Inflammatory macrophage (primary cell): ENCODE measurements at regions not wholly inside any gene's neighbourhood (a gene's known extent, or its start where the extent isn't known, plus 50 kb on each side); places are given as distances from the start of the nearest gene placed in this dataset.

ENCODE experiments used
- DNase-seq, 2 donors: peaks; one replicate each; pipeline ENCODE4 v3.0.0-alpha.2; 2020 to 2022

DNA sequence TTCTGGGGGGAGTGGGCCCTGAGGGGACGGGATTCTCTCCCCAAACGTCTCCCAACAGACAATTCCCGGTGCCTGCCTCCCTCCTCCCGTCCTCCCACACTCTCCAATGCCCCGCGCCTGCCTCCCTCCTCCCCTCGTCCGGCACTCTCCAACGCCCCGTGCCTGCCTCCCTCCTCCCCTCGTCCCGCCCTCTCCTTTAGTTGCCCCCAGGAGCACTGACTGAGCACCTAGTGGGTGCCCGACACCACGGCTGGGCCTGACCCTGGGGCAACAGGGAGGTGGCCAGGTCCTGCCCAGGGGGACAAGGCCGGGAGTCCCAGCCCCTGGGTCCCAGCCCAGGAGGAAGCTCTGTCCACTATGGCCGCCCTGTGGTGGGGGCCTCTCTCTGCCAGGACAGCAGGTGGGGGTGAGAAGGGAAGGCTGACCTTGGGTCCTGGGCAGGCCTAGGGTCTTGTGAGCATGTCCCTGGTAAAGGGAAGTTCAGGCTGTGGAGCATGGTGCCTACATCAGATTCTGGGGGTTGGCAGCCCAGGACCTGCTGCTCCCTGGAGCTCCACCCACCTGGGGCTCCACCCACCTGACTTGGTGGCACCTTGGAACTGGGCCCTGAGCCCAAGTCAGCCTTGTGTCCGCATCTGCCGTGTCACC lies 942.3 kb downstream of the BRD1 start:
- no peak for DNase-seq

GRCh38 chr22:48884786-48885185 lies 942.9 kb downstream of the BRD1 start:
- DNase-seq, result no peak

- DNase-seq, result no peak
Observed at GRCh38 chr22:48884324-48884723, 943.3 kb downstream of the BRD1 start.

DNA sequence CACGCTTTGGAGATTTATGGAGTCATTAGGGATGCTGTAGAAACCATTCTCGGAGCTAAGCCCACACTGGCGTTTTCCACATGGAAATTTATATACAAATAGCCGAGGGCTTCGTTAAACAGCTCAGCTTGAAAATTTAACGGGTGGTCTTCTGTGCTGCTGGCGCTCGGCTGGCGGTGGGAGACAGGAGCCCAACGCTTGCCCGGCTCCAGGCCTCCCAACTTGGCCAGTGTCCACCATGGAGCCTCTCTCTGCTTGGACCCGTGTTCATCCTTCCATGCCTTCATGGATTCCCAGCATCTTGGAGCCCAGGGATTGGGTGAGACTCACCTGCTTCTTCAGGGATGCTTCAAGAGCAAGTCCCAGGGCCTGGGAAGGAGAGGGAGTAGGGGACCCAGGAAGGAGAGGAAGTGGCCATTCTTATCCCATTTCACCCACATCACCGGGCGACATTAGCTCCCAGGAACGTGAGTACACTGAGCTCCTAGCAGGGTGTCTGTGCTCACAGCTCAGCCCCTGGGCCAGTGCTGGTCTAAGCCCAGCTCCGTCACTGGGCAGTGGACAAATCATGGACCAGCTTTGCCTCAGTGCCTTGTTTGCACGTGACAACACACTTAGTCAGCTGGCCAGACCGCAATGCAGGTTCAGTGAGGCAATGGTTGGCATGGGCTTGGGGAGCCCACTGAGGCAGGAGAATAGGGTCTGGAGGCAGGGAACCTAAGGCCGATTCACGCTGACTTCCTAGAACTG lies 944.3 kb downstream of the BRD1 start:
- DNase-seq, result no peak

GRCh38 chr22:48882636-48883200 lies 945.0 kb downstream of the BRD1 start:
- DNase-seq, result no peak

DNA sequence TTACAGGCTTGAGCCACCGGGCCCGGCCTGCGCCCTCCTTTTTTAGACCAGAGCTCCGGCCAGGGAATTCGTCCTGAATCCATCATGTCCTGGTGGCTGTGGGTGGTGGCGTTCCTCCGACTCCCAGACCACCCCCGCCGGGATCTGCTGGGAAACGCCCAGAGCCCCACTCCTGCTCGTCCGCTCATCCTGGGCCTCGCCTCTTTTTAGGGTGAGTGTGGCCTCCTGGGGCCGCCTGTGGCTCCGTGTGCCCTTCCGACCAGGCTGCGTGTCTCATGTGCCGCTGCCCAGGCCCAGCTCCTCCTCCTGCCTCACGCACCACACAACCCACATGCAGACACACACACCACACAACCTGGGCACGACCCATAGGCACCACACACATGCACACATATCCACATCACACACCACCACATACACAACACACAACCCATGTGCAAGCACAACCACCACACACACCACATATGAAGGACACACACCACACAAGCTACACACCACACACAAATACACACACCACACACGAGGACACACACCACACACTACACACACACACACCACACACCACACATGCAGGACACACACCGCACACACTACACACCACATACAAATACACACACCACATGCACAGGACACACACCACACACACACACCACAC lies 946.2 kb downstream of the BRD1 start:
- DNase-seq, result no peak

DNA sequence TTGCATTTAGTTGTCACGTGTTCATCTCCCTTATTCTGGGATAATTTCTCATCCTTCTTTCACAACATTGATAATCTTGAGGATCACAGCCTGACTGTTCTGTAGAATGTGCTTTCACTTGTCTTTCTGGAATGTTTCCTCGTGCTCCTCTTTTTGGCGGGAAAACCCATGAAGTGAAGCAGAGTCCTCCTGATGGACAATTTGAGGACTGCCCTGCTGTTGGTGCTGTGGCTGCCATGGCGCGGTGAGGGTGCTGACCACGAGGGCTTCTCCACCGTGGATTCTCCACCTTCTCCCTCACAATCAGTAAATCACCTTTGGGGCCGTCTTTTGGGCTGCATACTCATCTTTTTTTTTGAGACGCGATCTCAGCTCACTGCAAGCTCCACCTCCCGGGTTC lies 946.9 kb downstream of the BRD1 start:
- DNase-seq, result no peak

GRCh38 chr22:48876951-48877350 lies 950.7 kb downstream of the BRD1 start:
- no peak for DNase-seq

- DNase-seq, result no peak
Observed at GRCh38 chr22:48874956-48875355, 952.7 kb downstream of the BRD1 start.

DNA sequence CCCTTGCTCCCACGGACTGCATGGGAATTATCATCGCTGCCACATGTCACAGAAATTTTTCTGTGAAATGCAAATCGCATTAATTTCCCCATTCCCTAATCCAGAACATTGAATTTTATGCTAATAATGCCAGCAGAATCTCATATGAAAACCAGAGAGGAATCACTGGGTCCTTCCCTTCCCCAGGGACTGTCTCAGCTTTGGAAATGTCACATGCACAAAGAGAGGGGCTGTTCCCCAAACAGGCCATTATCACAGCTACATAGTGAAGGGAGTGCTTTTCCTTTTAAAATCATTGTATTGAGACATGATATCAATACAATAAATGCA lies 954.5 kb downstream of the BRD1 start:
- DNase-seq, result no peak

- DNase-seq, result no peak
Observed at GRCh38 chr22:48872271-48873190, 955.1 kb downstream of the BRD1 start.

DNA sequence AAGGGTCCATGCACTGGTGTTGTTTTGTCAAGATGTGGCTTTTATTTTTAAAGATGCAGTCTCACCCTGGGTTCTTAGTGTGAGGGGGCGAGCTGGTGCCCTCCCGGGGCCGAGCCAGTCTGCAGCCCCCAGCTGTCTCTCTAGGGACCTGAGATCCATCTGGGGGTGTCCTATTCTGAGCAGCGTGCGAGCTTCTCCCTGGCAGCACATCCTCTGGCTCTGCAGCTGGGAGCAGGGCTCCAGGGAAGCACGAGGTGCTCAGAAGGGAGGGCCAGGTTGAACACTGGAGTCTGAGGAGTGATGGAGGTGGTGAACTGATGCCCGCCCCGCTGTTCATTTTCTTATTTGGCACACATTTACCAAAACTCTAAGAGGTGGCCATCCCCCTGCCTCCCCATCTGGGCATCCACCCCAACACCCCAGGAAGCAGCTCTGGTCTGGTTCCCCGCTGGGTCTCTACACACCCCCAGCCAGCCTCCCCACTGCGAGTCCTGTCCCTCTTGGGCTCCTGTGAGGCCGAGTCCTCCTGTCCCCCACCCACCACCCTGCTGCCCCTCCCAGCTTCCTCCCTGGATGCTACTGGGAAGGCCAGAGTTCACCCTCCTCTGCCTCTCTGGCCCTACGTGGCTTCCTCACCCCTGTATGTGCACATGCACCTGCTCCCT lies 956.4 kb downstream of the BRD1 start:
- no peak for DNase-seq

GRCh38 chr22:48870436-48870835 lies 957.2 kb downstream of the BRD1 start:
- no peak for DNase-seq

DNA sequence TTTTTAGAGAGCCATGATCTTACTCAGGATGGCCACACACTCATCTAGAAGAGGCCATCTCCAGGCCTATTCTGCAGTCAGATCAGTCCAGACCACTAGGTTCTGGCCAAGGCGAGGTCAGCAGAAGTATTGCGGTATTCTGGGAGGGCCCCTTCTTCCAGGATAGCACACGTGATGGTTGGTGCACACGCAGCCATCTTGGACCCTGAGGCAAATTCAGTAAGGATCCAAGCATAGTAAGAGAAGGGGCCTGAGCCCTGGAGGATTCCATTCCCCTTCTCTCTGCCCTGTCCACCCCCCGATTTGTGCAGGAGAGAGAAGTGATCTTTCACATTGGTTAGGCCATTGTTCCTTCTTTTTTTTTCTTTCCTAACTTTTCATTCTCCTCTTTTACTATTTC lies 957.9 kb downstream of the BRD1 start:
- no peak for DNase-seq

- no peak for DNase-seq
Observed at GRCh38 chr22:48869161-48869560, 958.5 kb downstream of the BRD1 start.

DNA sequence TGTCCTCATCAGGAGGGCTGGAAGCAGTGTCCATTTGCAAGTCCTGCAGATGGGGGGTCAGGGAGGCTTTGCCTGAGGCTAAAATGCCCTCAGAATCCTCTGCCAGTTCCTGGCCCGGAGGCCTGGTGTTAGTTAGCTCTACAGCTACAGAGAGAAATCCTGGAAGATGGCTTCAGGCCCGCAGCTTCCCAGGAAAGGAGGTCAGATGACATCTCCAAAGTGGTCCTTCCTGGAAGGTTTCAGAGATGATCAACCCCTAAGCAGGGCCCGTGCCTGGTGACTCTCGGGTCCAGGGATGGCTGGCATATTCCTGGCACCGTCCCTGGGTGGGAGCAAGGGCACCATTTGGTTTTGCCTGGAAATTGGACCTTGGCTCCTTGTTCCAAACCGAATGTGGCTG lies 959.1 kb downstream of the BRD1 start:
- DNase-seq, result no peak

- DNase-seq, result no peak
Observed at GRCh38 chr22:48867891-48868290, 959.8 kb downstream of the BRD1 start.

DNA sequence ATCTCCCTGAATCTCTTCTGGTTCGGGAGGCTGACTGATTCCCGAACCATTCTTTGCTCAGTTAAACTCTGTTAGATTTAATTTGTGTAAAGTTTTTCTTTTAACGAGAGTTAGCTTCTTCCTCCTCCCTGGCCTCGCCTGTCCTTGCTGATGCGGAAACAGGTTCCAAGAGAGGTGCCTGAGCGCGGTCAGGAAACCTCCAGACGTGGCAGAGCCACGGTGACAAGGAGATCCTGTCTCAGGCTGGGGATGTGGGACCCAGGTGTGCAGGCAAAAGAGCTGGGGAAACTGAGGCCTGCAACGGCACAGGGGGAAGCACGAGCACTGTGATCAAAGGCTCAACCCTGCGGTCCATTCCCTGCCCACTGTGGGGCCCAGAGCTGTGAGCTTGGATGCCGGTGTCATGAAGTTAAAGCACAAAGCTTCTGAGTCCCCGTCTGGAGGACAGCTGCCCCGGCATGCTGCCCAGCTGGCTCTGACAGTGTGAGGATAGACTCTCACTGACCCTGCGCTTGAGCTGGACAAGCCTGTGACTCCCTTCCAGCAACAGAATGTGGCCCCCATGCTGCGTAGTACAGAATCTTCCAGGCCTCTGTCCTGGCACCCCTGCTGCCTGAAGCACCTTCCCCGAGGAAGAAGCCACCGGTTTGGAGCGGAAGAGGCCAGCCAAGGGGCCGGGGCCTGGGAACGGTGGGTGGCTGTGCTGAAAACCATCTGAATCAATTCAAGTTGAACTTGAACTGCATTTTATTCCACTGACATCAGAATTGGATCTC lies 960.6 kb downstream of the BRD1 start:
- DNase-seq, result no peak

DNA sequence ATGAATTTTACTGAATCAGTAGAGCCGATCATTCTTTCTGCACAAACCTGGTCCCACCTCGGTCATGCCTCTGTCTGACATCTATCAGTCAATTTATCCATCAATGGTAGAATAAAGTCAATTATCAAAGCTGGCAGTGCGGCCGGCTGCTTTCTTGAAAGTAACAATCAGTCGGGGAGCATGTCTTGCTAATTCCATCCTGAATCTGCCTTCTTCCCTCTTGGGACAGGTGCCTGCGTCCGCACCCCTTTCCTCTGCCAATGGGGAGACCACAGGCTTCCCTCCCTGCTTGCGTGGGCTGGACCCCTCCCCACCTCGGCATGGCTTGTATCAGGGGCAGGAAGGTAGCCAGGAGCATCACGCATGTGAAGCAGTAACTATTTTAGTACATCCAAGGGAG lies 962.9 kb downstream of the BRD1 start:
- DNase-seq, result no peak

DNA sequence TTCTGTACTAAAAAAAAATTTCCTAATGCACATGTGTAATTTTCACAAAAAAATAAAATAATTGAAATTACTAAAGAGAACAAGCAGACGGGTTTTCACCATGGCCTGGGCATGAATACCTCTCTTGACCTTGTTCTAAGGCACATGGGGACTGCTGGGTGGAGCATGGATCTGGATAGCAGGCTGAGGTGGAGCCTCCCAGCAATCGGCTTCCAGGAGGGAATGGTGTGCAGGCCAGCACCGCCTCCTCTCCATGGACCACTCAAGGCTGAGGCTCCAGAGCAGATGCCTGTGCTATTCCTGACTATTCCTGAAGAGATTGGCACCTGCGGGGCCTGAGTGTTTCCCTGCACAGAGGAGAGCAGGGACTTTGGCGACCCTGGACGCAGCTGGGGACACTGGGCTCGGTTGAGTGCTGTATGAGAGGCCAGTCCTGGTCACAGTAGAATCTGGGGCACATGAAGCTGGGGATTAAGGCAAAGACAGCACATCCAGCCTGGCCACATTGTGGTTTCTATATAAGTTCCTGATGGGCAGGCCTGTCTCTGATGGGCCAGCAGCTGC lies 963.6 kb downstream of the BRD1 start:
- no peak for DNase-seq

GRCh38 chr22:48860557-48860956 lies 967.1 kb downstream of the BRD1 start:
- DNase-seq, result no peak
